ENCODE measurements at regions not wholly inside any gene's neighbourhood (a gene's known extent, or its start where the extent isn't known, plus 50 kb on each side); places are given as distances from the start of the nearest gene placed in this dataset.

DNA sequence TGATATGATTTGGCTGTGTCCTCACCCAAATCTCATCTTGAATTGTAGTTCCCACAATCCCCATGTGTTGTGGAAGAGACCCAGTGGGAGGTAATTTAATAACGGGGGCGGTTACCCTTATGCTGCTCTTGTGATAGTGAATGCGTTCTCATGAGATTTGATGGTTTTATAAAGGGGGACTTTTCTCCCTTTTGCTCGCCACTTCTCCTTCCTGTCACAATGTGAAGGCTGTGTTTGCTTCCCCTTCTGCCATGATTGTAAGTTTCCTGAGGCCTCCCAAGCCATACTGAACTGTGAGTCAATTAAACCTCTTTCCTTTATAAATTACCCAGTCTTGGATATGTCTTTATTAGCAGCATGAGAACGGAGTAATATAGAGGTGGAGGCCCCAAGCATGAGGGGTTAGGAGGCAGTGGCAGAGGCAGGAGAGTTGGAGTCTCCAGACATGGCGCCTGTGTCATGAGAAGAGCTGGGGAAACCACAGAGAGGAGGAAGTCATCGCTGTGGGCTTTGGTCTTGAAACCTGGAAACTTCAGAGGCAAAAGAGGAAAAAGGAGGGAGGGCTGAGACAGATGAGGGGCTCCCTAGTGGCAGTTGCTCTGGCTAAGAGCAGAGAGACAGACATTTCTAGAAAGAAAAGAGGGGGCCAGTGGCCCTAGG, 107.8 kb upstream of the VEPH1 start:
- TF ChIP-seq, protein P1, sequence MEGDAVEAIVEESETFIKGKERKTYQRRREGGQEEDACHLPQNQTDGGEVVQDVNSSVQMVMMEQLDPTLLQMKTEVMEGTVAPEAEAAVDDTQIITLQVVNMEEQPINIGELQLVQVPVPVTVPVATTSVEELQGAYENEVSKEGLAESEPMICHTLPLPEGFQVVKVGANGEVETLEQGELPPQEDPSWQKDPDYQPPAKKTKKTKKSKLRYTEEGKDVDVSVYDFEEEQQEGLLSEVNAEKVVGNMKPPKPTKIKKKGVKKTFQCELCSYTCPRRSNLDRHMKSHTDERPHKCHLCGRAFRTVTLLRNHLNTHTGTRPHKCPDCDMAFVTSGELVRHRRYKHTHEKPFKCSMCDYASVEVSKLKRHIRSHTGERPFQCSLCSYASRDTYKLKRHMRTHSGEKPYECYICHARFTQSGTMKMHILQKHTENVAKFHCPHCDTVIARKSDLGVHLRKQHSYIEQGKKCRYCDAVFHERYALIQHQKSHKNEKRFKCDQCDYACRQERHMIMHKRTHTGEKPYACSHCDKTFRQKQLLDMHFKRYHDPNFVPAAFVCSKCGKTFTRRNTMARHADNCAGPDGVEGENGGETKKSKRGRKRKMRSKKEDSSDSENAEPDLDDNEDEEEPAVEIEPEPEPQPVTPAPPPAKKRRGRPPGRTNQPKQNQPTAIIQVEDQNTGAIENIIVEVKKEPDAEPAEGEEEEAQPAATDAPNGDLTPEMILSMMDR (IDR thresholded peaks at IDR 0.05): no peak
- TF ChIP-seq POLR2A (IDR thresholded peaks at IDR 0.05): no peak
- H3K9me3 ChIP-seq (replicated peaks in 1 of 3): no peaks in the 10 kb centered on the region
- no peaks in the 10 kb centered on the region for H3K4me1 ChIP-seq (replicated peaks in 1 of 2)
- intact Hi-C loops (cut with DNase I): loop anchor here in 1 of 2 donors (10.0 kb wide), 1 partner anchor 924 kb away; no protein-coding TSS in a partner anchor
- no peaks in the 10 kb centered on the region for H3K27me3 ChIP-seq
- DNase-seq: no peak
- H3K27ac ChIP-seq: no peak overlapping the region
- 74 to 87% (median 81%) methylated on average over 7 of the region's 7 CpGs for WGBS, 4 donors
- H3K36me3 ChIP-seq (replicated peaks in 1 of 2): no peaks in the 10 kb centered on the region
- no peak overlapping the region for H3K4me3 ChIP-seq

DNA sequence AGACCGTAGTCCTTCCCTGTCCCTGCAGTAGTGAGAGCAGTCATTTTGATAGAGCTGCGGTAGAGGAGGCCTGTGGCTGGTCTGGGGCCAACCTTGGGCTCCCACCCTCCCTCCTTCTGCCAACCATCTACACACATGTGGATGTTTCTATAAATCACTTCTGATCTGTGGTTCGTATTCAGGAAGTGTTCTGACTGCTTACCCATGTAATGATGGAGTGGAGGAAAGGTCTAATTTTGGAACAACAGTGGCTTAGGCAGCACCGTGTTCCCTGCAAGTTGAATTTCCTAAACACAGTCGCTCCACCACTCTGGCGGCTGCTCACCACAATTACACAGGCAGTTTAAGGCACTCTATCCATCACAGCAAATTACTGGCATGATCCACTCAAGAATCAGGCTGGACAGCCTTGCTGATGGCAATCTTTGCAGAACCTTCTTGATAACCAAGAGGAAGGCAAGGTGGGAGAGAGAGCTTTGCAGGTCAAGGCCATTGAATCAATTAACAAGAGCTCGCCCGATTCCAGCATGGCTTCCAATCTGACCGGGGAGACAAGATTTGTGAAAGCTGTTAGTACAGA, 104.7 kb upstream of the VEPH1 start:
- no peak for TF ChIP-seq POLR2A (IDR thresholded peaks at IDR 0.05)
- TF ChIP-seq, protein P1 (IDR thresholded peaks at IDR 0.05): no peak
- no peak for DNase-seq
- WGBS, 4 donors: 61 to 76% (median 70%) methylated on average over 7 to 9 of the region's 9 CpGs
- Histone ChIP-seq H3K27ac (no peak overlapping the region), H3K27me3 (no peaks in the 10 kb centered on the region), H3K4me3 (no peak overlapping the region), H3K4me1 (replicated peaks in 1 of 2) (no peaks in the 10 kb centered on the region), H3K36me3 (replicated peaks in 1 of 2) (no peaks in the 10 kb centered on the region), H3K9me3 (replicated peaks in 1 of 3) (no peaks in the 10 kb centered on the region)
- intact Hi-C loops (cut with DNase I): no loop called here

DNA sequence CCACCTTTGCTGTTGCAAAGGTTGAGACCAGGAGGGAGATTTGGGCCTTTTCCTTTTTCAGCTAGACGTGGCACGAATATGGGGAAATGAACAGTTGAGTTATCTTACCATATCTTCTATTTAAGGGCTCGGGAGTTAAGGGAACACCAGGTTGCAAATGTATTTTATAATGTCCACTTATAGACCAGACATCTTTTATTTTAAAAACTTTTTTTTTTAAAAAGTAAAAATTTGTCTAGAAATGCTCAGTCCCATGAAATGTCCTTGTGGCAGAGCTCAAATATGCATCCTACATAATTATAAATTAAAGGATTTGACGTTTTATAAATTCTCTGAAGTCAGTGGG, 103.6 kb upstream of the VEPH1 start:
- no peaks in the 10 kb centered on the region for H3K4me1 ChIP-seq (replicated peaks in 1 of 2)
- H3K27me3 ChIP-seq: no peaks in the 10 kb centered on the region
- DNase-seq: no peak
- H3K9me3 ChIP-seq (replicated peaks in 1 of 3): no peaks in the 10 kb centered on the region
- WGBS, 4 donors: 46 to 65% (median 50%) methylated on average over 4 of the region's 4 CpGs
- intact Hi-C loops (cut with DNase I): no loop called here
- no peak overlapping the region for H3K27ac ChIP-seq
- TF ChIP-seq, protein P1 (IDR thresholded peaks at IDR 0.05): peak in 1 of 6 experiments; percentile 10
- no peak for TF ChIP-seq POLR2A (IDR thresholded peaks at IDR 0.05)
- no peaks in the 10 kb centered on the region for H3K36me3 ChIP-seq (replicated peaks in 1 of 2)
- no peak overlapping the region for H3K4me3 ChIP-seq

GRCh38 chr3:157606011-157606851, 103.0 kb upstream of the VEPH1 start:
- Histone ChIP-seq H3K9me3 (replicated peaks in 1 of 3) (no peaks in the 10 kb centered on the region), H3K36me3 (replicated peaks in 1 of 2) (no peaks in the 10 kb centered on the region), H3K27ac (no peak overlapping the region), H3K27me3 (no peaks in the 10 kb centered on the region), H3K4me3 (no peak overlapping the region), H3K4me1 (replicated peaks in 1 of 2) (no peaks in the 10 kb centered on the region)
- DNase-seq: peak; percentile 43 to 81 (median 67)
- WGBS, 4 donors: 38 to 44% (median 40%) methylated on average over 11 of the region's 11 CpGs
- TF ChIP-seq, protein P1 (IDR thresholded peaks at IDR 0.05): peak; percentile 46 to 71 (median 62)
- TF ChIP-seq POLR2A (IDR thresholded peaks at IDR 0.05): no peak
- intact Hi-C loops (cut with DNase I): no loop called here
